GM10266 (cell line): ENCODE measurements at regions not wholly inside any gene's neighbourhood (a gene's known extent, or its start where the extent isn't known, plus 50 kb on each side); places are given as distances from the start of the nearest gene placed in this dataset.

Experiments used
- DNase-seq: peaks from one replicate; pipeline ENCODE4 v3.0.0; 2012; ENCODE audit errors: extremely low spot score
- TF ChIP-seq, protein P1 (sequence below): IDR thresholded peaks from 2 replicates; pipeline ENCODE4 v1.5.1; 2012; ENCODE audit warnings: mild to moderate bottlenecking, low read depth; ENCODE audit not compliant: control insufficient read depth, insufficient read depth; ENCODE audit errors: missing control alignments

DNA sequence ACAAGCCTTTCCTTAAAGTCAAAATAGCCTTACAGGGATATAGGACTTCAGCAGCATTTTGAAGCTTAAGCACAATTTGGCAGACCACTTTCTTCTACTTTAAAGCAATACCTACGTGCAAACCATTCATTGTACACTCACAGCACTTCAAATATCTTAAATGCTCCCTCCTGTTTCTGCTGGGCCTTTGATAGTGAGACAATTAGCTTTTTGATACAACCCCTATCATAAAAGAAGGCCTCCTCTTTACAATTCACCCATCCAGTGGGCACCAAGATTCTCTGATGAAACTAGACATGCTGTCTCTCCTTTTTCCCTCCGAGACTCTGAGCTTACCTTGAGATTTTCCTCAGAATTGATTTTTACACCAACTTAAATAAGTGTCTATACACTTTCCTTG is 157.5 kb upstream of the FAR2 start:
- TF ChIP-seq, protein P1, sequence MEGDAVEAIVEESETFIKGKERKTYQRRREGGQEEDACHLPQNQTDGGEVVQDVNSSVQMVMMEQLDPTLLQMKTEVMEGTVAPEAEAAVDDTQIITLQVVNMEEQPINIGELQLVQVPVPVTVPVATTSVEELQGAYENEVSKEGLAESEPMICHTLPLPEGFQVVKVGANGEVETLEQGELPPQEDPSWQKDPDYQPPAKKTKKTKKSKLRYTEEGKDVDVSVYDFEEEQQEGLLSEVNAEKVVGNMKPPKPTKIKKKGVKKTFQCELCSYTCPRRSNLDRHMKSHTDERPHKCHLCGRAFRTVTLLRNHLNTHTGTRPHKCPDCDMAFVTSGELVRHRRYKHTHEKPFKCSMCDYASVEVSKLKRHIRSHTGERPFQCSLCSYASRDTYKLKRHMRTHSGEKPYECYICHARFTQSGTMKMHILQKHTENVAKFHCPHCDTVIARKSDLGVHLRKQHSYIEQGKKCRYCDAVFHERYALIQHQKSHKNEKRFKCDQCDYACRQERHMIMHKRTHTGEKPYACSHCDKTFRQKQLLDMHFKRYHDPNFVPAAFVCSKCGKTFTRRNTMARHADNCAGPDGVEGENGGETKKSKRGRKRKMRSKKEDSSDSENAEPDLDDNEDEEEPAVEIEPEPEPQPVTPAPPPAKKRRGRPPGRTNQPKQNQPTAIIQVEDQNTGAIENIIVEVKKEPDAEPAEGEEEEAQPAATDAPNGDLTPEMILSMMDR, result no peak
- DNase-seq, result no peak

DNA sequence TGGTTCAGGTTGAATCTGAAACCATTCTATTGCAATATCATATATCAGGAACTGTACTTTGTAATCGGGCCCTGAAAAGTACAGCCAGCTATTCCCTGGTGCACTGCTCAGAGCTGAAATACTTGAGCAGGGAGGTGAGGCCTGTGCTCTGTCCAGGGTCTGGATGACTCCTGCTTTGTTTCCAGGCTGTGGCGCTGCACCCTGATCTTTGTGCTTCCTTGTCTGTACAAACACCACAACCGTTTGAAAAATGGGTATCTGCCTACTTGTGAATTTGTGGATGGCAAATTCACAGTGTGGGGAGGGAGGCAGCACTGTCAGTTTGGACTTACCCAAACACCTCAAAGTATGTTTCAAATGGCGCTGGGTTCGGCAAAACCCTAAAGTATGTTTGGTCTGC is 155.4 kb upstream of the FAR2 start:
- no peak for DNase-seq
- TF ChIP-seq, protein P1, result no peak

DNA sequence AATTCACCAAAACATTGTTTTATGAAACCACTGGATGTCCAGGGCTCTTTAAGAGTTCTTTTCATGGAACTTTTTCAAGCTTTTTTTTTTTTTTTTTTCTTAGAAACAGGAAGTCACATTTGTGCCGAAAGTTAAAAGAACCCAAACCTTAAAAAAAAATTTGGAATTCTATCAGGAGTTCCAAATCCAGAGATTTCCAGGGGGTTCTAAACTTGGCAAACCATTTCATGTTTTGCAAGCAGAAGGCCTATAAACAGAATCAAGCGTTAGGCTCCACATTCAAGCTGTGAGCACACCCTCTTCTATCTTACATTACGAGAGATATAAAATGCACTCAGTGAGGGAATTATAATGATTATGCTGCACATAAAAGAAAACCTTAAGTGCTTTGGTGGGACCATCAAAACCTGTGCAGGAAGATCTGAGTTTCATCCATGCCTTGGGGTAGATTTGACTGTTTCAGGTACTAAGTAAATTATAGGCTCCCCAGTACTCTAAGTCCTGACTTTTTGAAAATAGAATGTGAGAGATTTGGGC is 154.8 kb upstream of the FAR2 start:
- TF ChIP-seq, protein P1, result no peak
- no peak for DNase-seq

DNA sequence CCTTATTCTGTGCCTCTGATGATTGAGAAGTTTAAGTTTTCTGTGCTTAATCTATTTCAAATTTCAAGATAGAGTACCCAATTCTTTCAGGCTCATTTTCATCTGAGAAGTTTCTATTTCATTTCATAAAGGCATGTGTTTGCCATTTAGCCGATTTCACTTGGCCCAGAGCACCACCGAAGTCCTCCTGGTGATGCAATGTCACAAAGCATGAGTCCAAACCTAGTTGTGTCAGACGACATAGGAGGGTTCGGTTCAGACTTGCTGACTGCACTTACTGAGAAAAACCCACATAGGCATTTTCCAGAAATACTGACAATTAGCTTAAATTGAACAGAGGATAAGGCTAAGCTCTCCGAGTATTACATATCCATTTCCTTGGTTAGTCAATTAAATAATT is 152.4 kb upstream of the FAR2 start:
- TF ChIP-seq, protein P1, result no peak
- no peak for DNase-seq

DNA sequence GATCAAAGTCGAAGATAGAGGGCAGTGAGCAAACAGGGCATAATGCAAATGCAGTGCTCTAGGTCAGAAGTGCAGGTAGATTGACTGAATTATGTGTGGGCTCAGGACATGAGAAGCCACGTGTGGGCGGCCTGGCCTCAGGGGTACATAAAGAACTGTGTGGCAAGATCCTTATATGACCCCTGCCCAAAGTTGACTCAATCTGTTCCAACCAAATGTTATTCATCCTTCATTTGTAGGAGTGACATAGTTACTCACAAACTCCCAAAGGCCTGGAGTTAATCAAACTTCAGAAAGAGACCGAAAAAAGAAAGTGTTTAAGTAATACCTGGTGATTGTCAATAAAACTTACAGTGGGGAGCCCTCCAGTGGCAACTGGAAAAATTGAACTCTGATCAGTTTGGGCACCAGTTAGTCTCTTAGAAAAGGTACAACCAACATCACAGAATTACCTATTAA is 150.4 kb upstream of the FAR2 start:
- TF ChIP-seq, protein P1, result peak; percentile 46
- DNase-seq, result peak; percentile 6

DNA sequence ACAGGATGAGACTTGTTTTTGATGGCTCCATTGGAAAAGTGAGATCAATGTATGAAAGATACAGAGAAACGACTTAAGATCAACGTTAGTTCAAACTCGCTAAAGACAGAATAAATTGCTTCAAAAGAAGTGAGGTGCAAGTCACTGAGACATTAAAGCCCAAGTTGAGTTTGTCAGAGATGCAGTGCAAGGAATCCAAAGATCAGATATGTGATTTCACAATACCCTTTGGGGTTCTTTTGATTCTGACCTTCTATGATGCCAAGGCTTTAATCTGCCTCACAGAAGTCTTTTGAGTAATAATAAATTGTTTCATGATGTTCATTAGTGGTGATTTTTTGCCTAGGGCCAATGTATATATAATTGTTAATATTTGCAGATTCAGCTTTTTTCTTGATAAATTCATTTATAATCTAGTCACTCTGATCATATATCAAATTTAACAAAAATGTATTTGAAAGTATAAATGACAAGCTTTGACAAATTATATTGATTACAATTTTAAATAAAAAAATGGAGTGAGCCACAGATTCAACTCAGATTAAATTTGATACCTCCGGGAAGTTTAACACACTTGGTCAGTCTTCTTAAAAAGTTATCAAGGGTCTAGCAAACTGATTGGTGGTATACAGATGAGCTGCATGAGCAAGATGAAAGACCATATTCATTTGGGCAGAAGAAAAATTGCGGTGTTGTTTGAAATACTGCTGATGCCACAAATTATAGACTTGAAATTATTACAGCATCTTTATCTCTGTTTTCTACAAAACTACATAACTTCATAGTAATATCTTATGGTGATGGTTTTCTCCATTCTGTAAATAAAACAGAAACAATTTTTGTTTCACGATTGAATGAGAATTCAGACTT is 144.8 kb upstream of the FAR2 start:
- DNase-seq, result no peak
- TF ChIP-seq, protein P1, result no peak

DNA sequence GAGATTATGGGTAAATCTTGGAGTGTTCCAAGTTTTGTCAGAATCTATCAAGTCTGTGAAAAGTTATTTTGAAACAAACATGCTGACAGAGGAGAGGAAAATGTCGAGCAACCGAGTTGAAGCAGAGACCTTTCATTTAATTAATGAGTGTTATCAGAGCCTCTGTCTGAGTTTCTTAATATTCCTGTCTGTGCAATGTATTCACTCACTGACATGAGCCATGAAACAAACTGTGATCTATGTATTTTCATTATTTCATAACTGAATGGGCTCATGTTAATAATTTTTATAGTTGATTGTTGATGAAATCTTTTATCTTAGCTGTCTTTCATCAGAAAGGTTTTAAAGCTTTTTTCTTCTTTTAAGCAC is 144.2 kb upstream of the FAR2 start:
- TF ChIP-seq, protein P1, result no peak

More for the DNA sequence above, 144.2 kb upstream of the FAR2 start:
- no peak for DNase-seq
